ENCODE measurements at regions not wholly inside any gene's neighbourhood (a gene's known extent, or its start where the extent isn't known, plus 50 kb on each side); places are given as distances from the start of the nearest gene placed in this dataset.

- no peak for DNase-seq (ENCODE audit: low read depth)
- TF ChIP-seq CTCF (IDR thresholded peaks at IDR 0.05; ENCODE audit: control insufficient read depth, insufficient read depth, low read depth, low read length, missing control alignments): no peak
- no peak overlapping the region for H3K4me3 ChIP-seq (ENCODE audit: control insufficient read depth, low read depth, low read length)
Observed at GRCh38 chr5:42277293-42277692, 145.9 kb upstream of the GHR start.

- DNase-seq (ENCODE audit: low read depth): no peak
- H3K4me3 ChIP-seq (ENCODE audit: control insufficient read depth, low read depth, low read length): no peak overlapping the region
- no peak for TF ChIP-seq CTCF (IDR thresholded peaks at IDR 0.05; ENCODE audit: control insufficient read depth, insufficient read depth, low read depth, low read length, missing control alignments)
Observed at GRCh38 chr5:42284584-42284983, 138.7 kb upstream of the GHR start.

GRCh38 chr5:42285230-42285629, 138.0 kb upstream of the GHR start:
- H3K4me3 ChIP-seq (ENCODE audit: control insufficient read depth, low read depth, low read length): no peak overlapping the region
- TF ChIP-seq CTCF (IDR thresholded peaks at IDR 0.05; ENCODE audit: control insufficient read depth, insufficient read depth, low read depth, low read length, missing control alignments): no peak
- DNase-seq (ENCODE audit: low read depth): no peak

GRCh38 chr5:42300496-42300895, 122.7 kb upstream of the GHR start:
- no peak for TF ChIP-seq CTCF (IDR thresholded peaks at IDR 0.05; ENCODE audit: control insufficient read depth, insufficient read depth, low read depth, low read length, missing control alignments)
- no peak for DNase-seq (ENCODE audit: low read depth)

GRCh38 chr5:42301349-42301748, 121.9 kb upstream of the GHR start:
- DNase-seq (ENCODE audit: low read depth): no peak
- no peak for TF ChIP-seq CTCF (IDR thresholded peaks at IDR 0.05; ENCODE audit: control insufficient read depth, insufficient read depth, low read depth, low read length, missing control alignments)
- no peak overlapping the region for H3K4me3 ChIP-seq (ENCODE audit: control insufficient read depth, low read depth, low read length)

More at GRCh38 chr5:42300496-42300895, 122.7 kb upstream of the GHR start:
- H3K4me3 ChIP-seq (ENCODE audit: control insufficient read depth, low read depth, low read length): no peak overlapping the region

GRCh38 chr5:42302186-42302585, 121.1 kb upstream of the GHR start:
- no peak for TF ChIP-seq CTCF (IDR thresholded peaks at IDR 0.05; ENCODE audit: control insufficient read depth, insufficient read depth, low read depth, low read length, missing control alignments)
- no peak overlapping the region for H3K4me3 ChIP-seq (ENCODE audit: control insufficient read depth, low read depth, low read length)
- no peak for DNase-seq (ENCODE audit: low read depth)

- no peak for TF ChIP-seq CTCF (IDR thresholded peaks at IDR 0.05; ENCODE audit: control insufficient read depth, insufficient read depth, low read depth, low read length, missing control alignments)
- no peak for DNase-seq (ENCODE audit: low read depth)
- no peak overlapping the region for H3K4me3 ChIP-seq (ENCODE audit: control insufficient read depth, low read depth, low read length)
Observed at GRCh38 chr5:42306287-42306686, 117.0 kb upstream of the GHR start.

All from AG09309 (cell line).